HCT116 (cell line): ENCODE measurements at regions not wholly inside any gene's neighbourhood (a gene's known extent, or its start where the extent isn't known, plus 50 kb on each side); places are given as distances from the start of the nearest gene placed in this dataset.

ENCODE experiments used
- ATAC-seq: fragments of 200-7000 bp; cut with Tn5 transposase; 2 replicates; pipeline ENCODE4 v1.9.1; 2020; ENCODE audit warnings: mild to moderate bottlenecking, moderate library complexity
- BruUV-seq: library from RNA; stranded (reverse); fragments of 400-500 nt; replicated peaks from 2 replicates; lab custom pipeline; 2021; lab: Mats Ljungman, UMichigan
- CTCF ChIA-PET: fragments of 300-600 bp; sonication (Branson Sonifier 250); formaldehyde crosslinking; loops from one replicate; lab custom pipeline; 2021; ENCODE audit warnings: antibody characterized with exemption; lab: Charles Lee
- POLR2A ChIA-PET: fragments of 300-600, 350-600 bp; sonication (Branson Sonifier 250); formaldehyde crosslinking; loops from one replicate; lab custom pipeline; 2021; ENCODE audit warnings: antibody characterized with exemption; lab: Charles Lee
- RAD21 ChIA-PET, 2 experiments: fragments of 300-600 bp; sonication (Branson Sonifier 250); formaldehyde crosslinking; loops; one replicate each; lab custom pipeline; 2023; ENCODE audit warnings: low total read pairs in 2 of 2; ENCODE audit not compliant: uncharacterized antibody in 2 of 2, unreplicated experiment in 2 of 2, low non-redundant PET in 1 of 2; lab: Charles Lee
- DNase-seq: peaks from one replicate; pipeline ENCODE4 v3.0.0-alpha.2; 2010; ENCODE audit warnings: low read depth, low spot score
- H2AFZ ChIP-seq: fragments of 200-600 bp; shearing (Covaris generic), sonication (generic); 2 replicates; pipeline ENCODE4 v1.6.1; 2017; ENCODE audit warnings: low read depth, mixed run types, mixed read lengths, antibody characterized with exemption, low read length; ENCODE audit not compliant: poor library complexity, severe bottlenecking
- H3K27ac ChIP-seq: 2 replicates; pipeline ENCODE4 v1.5.1; 2012; ENCODE audit warnings: low read depth, low read length
- H3K27me3 ChIP-seq: fragments of 200-600 bp; sonication (generic); 2 replicates; pipeline ENCODE4 v1.6.1; 2016; ENCODE audit warnings: mixed run types, low read length, mixed read lengths; ENCODE audit not compliant: insufficient read depth
- H3K36me3 ChIP-seq, 2 experiments: fragments of 200-500 bp in 1 of 2; fragments of 200-600 bp in 1 of 2; sonication (Bioruptor generic) in 1 of 2; sonication (generic) in 1 of 2; 2 replicates each; pipeline versions ENCODE4 v1.5.1 to v1.6.1; 2014 to 2016; ENCODE audit warnings: low read length in 2 of 2, inconsistent platforms in 1 of 2, mixed read lengths in 1 of 2, mixed run types in 1 of 2; ENCODE audit not compliant: insufficient read depth in 2 of 2, control insufficient read depth in 1 of 2
- H3K4me1 ChIP-seq, 2 experiments: fragments of 200-600 bp in 1 of 2; sonication (generic) in 1 of 2; 2 replicates each; pipeline versions ENCODE4 v1.5.1 to v1.6.1; 2012 to 2017; ENCODE audit warnings: low read length in 2 of 2, inconsistent platforms in 1 of 2, mild to moderate bottlenecking in 1 of 2, mixed read lengths in 1 of 2, mixed run types in 1 of 2, moderate library complexity in 1 of 2; ENCODE audit not compliant: insufficient read depth in 2 of 2, control insufficient read depth in 1 of 2
- H3K4me2 ChIP-seq: fragments of 200-600 bp; sonication (generic); 2 replicates; pipeline ENCODE4 v1.6.1; 2017; ENCODE audit warnings: mixed run types, low read length, mixed read lengths
- H3K4me3 ChIP-seq, 2 experiments: fragments of 200-600 bp in 1 of 2; sonication (generic) in 1 of 2; replicated peaks in 1 of 2; 2 replicates each; pipeline ENCODE4 v1.5.1; 2011 to 2016; ENCODE audit warnings: low read length in 2 of 2, control low read depth in 1 of 2, low read depth in 1 of 2, mild to moderate bottlenecking in 1 of 2, mixed read lengths in 1 of 2, mixed run types in 1 of 2
- H3K79me2 ChIP-seq: fragments of 200-600 bp; sonication (generic); 2 replicates; pipeline ENCODE4 v1.6.1; 2017; ENCODE audit warnings: mild to moderate bottlenecking, mixed run types, low read length, moderate library complexity, mixed read lengths; ENCODE audit not compliant: insufficient read depth
- H3K9ac ChIP-seq: fragments of 200-600 bp; sonication (generic); 2 replicates; pipeline ENCODE4 v1.6.1; 2016; ENCODE audit warnings: low read length, mixed read lengths
- H3K9me2 ChIP-seq: fragments of 200-600 bp; sonication (generic), shearing (Covaris generic); 2 replicates; pipeline ENCODE4 v1.6.1; 2017; ENCODE audit warnings: mixed run types, mild to moderate bottlenecking, moderate library complexity; ENCODE audit not compliant: insufficient read depth
- H3K9me3 ChIP-seq, 2 experiments: fragments of 200-500 bp in 1 of 2; fragments of 200-600 bp in 1 of 2; sonication (Bioruptor generic) in 1 of 2; sonication (generic) in 1 of 2; 2 replicates each; pipeline ENCODE4 v1.6.1; 2014 to 2017; ENCODE audit warnings: low read length in 2 of 2, mixed read lengths in 2 of 2, inconsistent platforms in 1 of 2, low read depth in 1 of 2, mild to moderate bottlenecking in 1 of 2, mixed run types in 1 of 2, moderate library complexity in 1 of 2; ENCODE audit not compliant: control insufficient read depth in 1 of 2, insufficient read depth in 1 of 2
- H4K20me1 ChIP-seq: fragments of 200-600 bp; sonication (generic), shearing (Covaris generic); 2 replicates; pipeline ENCODE4 v1.6.1; 2017; ENCODE audit warnings: mixed run types, mild to moderate bottlenecking, moderate library complexity; ENCODE audit not compliant: insufficient read depth
- ELF1 ChIP-seq: IDR thresholded peaks from 2 replicates; pipeline ENCODE4 v1.6.1; 2012; ENCODE audit warnings: low read depth, borderline replicate concordance
- EZH2 ChIP-seq: fragments of 200-600 bp; sonication (generic); IDR thresholded peaks from 2 replicates; pipeline ENCODE4 v1.6.1; 2017; ENCODE audit warnings: antibody characterized with exemption, mixed run types
- EZH2phosphoT487 ChIP-seq: fragments of 200-600 bp; IDR thresholded peaks from 2 replicates; pipeline ENCODE4 v1.6.1; 2018; ENCODE audit warnings: antibody characterized with exemption, borderline replicate concordance
- FOSL1 ChIP-seq: IDR thresholded peaks from 2 replicates; pipeline ENCODE4 v1.6.1; 2012; ENCODE audit warnings: low read depth
- JUND ChIP-seq: IDR thresholded peaks from 2 replicates; pipeline ENCODE4 v1.6.1; 2012
- POLR2A ChIP-seq: IDR thresholded peaks from 2 replicates; pipeline ENCODE4 v1.7.0; 2011; ENCODE audit warnings: borderline replicate concordance; ENCODE audit not compliant: insufficient read depth, insufficient read length; ENCODE audit errors: extremely low read depth
- POLR2AphosphoS5 ChIP-seq: IDR thresholded peaks from 2 replicates; pipeline ENCODE4 v1.6.1; 2011; ENCODE audit warnings: mild to moderate bottlenecking, low read depth, low read length, moderate library complexity
- REST ChIP-seq: IDR thresholded peaks from 2 replicates; pipeline ENCODE4 v1.6.1; 2012; ENCODE audit warnings: low read depth
- SIN3A ChIP-seq: IDR thresholded peaks from 2 replicates; pipeline ENCODE4 v1.6.1; 2012; ENCODE audit warnings: low read depth
- SP1 ChIP-seq: IDR thresholded peaks from 2 replicates; pipeline ENCODE4 v1.6.1; 2012; ENCODE audit warnings: low read depth
- SRF ChIP-seq: IDR thresholded peaks from 2 replicates; pipeline ENCODE4 v1.6.1; 2012; ENCODE audit warnings: low read depth
- ZFX ChIP-seq: fragments of 450-650 bp; IDR thresholded peaks from 2 replicates; pipeline ENCODE4 v1.6.1; 2017
- ZNF274 ChIP-seq: fragments of 200-500 bp; sonication (Bioruptor generic); IDR thresholded peaks from 2 replicates; pipeline ENCODE4 v1.6.1; 2014; ENCODE audit warnings: mild to moderate bottlenecking, low read depth, low read length, inconsistent platforms
- intact Hi-C: fragments of 100-400 bp; cut with micrococcal nuclease; formaldehyde crosslinking; loops from 2 replicates; pipeline ENCODE4 v1.10.0; 2022
- TF ChIP-seq, protein P1 (sequence below): IDR thresholded peaks from 2 replicates; pipeline ENCODE4 v1.6.1; 2012

GRCh38 chr5:164844348-164844747 is 1338.9 kb downstream of the MAT2B start:
- no peak overlapping the region for H3K27ac ChIP-seq
- ATAC-seq (no peak), DNase-seq (no peak)
- H3K4me3 ChIP-seq = no peak overlapping the region
- no peaks in the 10 kb centered on the region for H3K36me3 ChIP-seq
- no peaks in the 10 kb centered on the region for H3K9me2 ChIP-seq
- TF ChIP-seq ZNF274 (no peak), SIN3A (no peak), SP1 (no peak), EZH2phosphoT487 (no peak), POLR2A (no peak), FOSL1 (no peak), JUND (no peak), REST (no peak), ELF1 (no peak), POLR2AphosphoS5 (no peak), SRF (no peak), EZH2 (no peak), ZFX (no peak)
- TF ChIP-seq, protein P1, sequence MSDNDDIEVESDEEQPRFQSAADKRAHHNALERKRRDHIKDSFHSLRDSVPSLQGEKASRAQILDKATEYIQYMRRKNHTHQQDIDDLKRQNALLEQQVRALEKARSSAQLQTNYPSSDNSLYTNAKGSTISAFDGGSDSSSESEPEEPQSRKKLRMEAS = no peak
- no peak overlapping the region for H3K9ac ChIP-seq
- peaks cover 12% of the 10 kb centered on the region in 2 experiments; a peak in 2 of 4 replicates for H3K9me3 ChIP-seq
- no peak overlapping the region for H2AFZ ChIP-seq
- intact Hi-C loops = no loop called here
- BruUV-seq = no TSS peak
- no peaks in the 10 kb centered on the region for H3K79me2 ChIP-seq
- no peaks in the 10 kb centered on the region for H4K20me1 ChIP-seq
- ChIA-PET RAD21 (no interaction called here), POLR2A (no interaction called here), CTCF (no interaction called here)
- no peaks in the 10 kb centered on the region for H3K4me1 ChIP-seq
- H3K27me3 ChIP-seq = no peaks in the 10 kb centered on the region
- H3K4me2 ChIP-seq = no peak overlapping the region
